ENCODE measurements at regions not wholly inside any gene's neighbourhood (a gene's known extent, or its start where the extent isn't known, plus 50 kb on each side); places are given as distances from the start of the nearest gene placed in this dataset.

GRCh38 chr9:38295764-38296163 lies 96.7 kb upstream of the ALDH1B1 start:
- Mint-ChIP-seq H3K9me3 (no peaks in the 10 kb centered on the region; the same call in 2 of the 3 replicates), H3K27me3 (ENCODE audit: insufficient read depth, low read depth, poor library complexity) (peaks cover 9% of the 10 kb centered on the region), H3K4me3 (no peak overlapping the region), H3K4me1 (peaks cover 10% of the 10 kb centered on the region; the same call in 2 of the 3 replicates), H3K27ac (no peak overlapping the region), H3K36me3 (ENCODE audit: low read depth) (no peaks in the 10 kb centered on the region; the same call in 2 of the 3 replicates)
- Histone ChIP-seq H3K4me1 (ENCODE audit: insufficient read depth) (0 out of 2 replicates have a peak, but pooled peaks cover 4% of the 10 kb centered on the region), H3K4me2 (no peak overlapping the region), H3K79me2 (replicated peaks; ENCODE audit: insufficient read depth) (no peaks in the 10 kb centered on the region), H2AFZ (no peak overlapping the region), H3K4me3 (no peak overlapping the region), H3K9me2 (ENCODE audit: insufficient read depth) (no peaks in the 10 kb centered on the region), H3K27me3 (ENCODE audit: insufficient read depth) (no peaks in the 10 kb centered on the region), H3K36me3 (ENCODE audit: insufficient read depth) (no peaks in the 10 kb centered on the region), H3F3A (replicated peaks; ENCODE audit: low read depth) (no peaks in the 10 kb centered on the region), H3K27ac (ENCODE audit: low read depth) (no peak overlapping the region), H4K20me1 (replicated peaks; ENCODE audit: insufficient read depth) (no peaks in the 10 kb centered on the region)
- ATAC-seq (no peak), DNase-seq (ENCODE audit: low spot score) (no peak)
- TF ChIP-seq ZNF462 (CRISPR knock-in tag; IDR thresholded peaks at IDR 0.05): no peak
- TF ChIP-seq CTCF (conservative IDR thresholded peaks at IDR 0.05; ENCODE audit: low read depth in 2 of 2): no peak
- TF ChIP-seq POLR2AphosphoS5 (IDR thresholded peaks at IDR 0.05; ENCODE audit: low read depth): no peak
- TF ChIP-seq EZH2 (IDR thresholded peaks at IDR 0.05; ENCODE audit: low read depth, unreplicated experiment): no peak
- TF ChIP-seq CREB1 (CRISPR knock-in tag; IDR thresholded peaks at IDR 0.05; ENCODE audit: low read depth): no peak
- no peak for TF ChIP-seq JUNB (IDR thresholded peaks at IDR 0.05; ENCODE audit: unreplicated experiment)
- TF ChIP-seq STAT1 (IDR thresholded peaks at IDR 0.05; ENCODE audit: unreplicated experiment): no peak
- no peak for TF ChIP-seq REST (IDR thresholded peaks at IDR 0.05; ENCODE audit: unreplicated experiment)

All from GM23338 (cell line).